NCI-H2227 (cell line): ENCODE measurements at regions not wholly inside any gene's neighbourhood (a gene's known extent, or its start where the extent isn't known, plus 50 kb on each side); places are given as distances from the start of the nearest gene placed in this dataset.

Source experiments
- DNase-seq: peaks from one replicate; lab custom pipeline; 2025; ENCODE audit not compliant: unreplicated experiment; lab: John Stamatoyannopoulos, UW

DNA sequence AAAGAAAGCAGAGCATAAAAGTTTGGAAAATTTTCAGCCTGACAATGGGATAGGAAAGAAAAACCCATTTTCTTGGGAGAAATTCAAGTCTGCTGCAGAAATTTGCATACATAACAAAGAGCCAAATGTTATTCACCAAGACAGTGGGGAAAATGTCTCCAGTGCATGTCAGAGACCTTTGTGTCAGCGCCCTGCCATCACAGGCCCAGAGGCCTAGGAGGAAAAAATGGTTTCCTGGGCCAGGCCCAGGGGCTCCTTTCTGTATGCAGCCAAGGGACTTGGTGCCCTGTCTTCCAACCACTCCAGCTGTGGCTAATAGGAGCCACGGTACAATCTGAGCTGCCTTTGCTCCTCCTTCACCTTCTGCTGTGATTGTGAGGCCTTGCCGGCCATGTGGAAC, 189.1 kb upstream of the PITRM1 start:
- no peak for DNase-seq

- no peak for DNase-seq
These were observed 185.2 kb upstream of the PITRM1 start for GRCh38 chr10:3357737-3358136.

GRCh38 chr10:3355536-3355935, 183.0 kb upstream of the PITRM1 start:
- no peak for DNase-seq

DNA sequence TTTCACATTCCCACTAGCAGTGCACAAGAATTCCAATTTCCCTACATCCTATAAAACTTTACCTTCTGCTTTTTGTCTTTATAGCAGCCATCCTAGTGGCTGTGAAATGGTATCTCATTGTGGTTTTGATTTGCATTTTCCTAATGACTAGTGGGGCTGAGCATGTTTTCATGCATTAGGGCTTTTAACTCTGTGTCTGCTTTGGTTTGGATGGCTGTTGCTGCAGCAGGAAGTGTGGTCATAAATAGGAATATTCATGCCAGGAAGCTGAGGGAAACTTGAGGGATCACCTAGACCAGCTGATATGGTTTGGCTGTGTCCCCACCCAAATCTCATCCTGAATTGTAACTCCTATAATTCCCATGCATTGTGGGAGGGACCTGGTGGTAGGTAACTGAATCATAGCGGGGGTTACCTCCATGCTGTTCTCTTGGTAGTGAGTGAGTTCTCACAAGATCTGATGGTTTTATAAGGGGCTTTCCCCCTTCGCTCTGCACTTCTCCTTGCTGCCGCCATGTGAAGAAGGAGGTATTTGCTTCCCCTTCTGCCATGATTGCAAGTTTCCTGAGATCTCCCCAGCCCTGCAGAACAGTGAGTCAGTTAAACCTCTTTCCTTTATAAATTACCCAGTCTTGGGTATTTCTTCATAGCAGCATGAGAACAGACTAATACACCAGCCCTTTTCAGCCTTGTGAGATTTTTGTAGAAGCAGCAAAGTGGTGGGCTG, 181.8 kb upstream of the PITRM1 start:
- DNase-seq = no peak

GRCh38 chr10:3353235-3353634, 180.7 kb upstream of the PITRM1 start:
- DNase-seq = no peak

DNA sequence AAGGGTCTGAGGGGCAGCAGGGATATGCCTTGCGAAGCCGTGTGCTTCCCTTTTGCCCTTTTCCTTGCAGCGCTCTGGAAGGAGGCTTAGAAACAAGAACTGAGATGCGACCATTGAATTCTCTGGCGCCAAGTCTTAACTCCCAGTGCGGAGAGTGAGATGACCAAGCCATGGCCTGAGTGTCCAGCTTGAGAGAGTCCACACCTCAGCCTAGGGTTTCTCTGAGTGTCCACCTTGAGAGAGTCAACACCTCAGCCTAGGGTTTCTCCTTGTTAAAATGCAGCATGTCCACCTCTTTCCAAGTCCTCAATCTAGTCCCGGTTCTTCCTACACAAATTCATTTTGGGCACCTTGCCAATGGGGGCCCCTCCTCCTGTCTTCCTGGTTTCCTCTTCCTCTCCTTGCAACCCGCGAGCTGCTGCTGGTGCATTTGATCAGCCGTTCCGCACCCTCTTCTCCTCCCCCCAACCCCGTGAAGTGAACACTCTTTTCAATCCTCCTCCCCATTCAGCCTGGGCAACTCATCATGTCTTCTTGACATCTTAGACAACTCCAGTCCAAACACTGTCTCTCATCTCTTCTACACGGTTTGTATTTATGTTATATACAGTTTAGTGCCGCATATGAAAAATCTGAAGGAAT, 178.2 kb upstream of the PITRM1 start:
- DNase-seq = no peak

- no peak for DNase-seq
These were observed 177.6 kb upstream of the PITRM1 start for GRCh38 chr10:3350205-3350604.

DNA sequence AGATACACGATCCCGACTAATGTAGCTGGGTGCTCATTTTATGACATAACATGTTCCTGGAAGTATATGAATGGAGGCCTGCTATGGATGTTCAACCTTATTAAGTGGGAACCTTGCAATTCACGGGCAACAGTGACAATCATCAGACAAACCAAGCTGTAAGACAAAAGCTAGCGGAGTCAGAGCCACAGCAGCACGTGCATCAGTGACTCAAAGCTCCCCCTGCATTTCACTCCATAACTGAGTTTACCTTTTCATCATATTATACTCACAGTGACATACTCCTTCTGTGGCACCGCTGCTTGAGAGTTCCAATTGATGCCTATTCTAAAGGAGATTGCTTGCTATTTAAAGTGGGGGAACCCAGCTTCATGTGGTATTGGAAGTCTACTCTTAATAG, 176.0 kb upstream of the PITRM1 start:
- no peak for DNase-seq

- DNase-seq = no peak
These were observed 175.0 kb upstream of the PITRM1 start for GRCh38 chr10:3347413-3348182.

GRCh38 chr10:3346851-3347250, 174.3 kb upstream of the PITRM1 start:
- DNase-seq = no peak

DNA sequence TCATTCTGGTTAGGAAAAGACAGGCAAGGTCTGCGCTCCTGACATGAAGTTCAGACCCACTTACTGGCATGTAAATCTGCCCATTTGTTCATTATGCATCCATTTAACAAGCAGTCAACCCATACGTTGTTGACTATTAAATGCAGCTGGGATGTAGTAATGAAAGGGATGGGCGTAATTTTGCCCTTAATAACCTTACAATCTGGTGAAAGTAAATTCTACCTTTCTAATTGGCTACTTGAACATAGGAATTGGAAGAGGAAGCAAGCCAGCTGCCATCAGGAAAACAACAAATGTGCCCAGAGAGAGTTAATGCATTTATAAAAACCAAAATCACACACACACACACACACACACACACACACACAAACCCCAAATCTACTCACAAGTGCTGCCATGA, 170.2 kb upstream of the PITRM1 start:
- DNase-seq = no peak

DNA sequence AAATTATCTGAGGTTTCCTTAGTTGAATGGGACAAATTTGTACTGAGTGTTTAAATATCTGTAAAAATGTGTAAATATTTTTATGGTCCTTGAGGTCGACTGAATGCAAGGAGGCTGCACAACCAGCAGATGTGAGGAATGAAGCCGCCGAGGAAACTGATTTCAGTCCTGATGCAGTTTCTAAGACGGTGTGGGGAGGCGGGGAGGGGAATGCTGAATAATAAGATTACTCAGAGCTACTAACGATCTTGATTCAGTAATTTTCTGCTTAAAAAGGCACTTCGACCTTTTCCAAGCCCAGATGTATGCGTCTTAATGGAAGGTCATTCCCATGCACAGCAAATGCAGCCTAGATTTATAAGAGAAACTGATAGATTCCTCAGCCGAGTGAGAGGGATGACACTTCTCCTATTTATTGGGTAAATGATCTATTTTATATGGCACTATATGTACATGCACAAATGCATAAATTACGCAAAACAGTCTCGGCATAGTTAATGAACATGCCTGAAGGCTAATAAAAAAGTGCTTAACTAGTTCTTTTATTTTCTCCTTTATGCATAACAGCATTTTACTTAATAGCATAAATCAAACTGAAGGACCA, 167.6 kb upstream of the PITRM1 start:
- no peak for DNase-seq

DNA sequence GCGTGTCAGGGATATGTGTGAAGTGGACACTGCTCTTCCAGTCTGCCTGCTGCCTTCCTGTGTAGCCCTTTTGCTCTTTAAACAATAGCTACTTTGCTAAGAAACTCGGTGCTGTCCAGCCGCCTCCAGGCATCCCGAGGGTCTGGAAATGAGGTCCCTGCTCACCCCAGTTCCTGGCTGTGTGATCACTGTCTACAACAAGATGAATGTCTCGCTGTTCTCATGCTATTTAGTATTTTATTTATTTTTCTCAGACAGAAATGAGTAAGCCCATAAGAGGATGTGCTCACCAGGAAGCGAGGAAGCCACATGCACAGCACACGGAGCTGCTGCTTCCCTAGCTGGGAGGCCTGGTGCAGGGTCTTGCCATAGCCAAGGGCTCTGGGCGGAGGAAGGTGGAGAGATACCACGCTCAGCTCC, 167.0 kb upstream of the PITRM1 start:
- DNase-seq = no peak

GRCh38 chr10:3339121-3339520, 166.5 kb upstream of the PITRM1 start:
- no peak for DNase-seq

DNA sequence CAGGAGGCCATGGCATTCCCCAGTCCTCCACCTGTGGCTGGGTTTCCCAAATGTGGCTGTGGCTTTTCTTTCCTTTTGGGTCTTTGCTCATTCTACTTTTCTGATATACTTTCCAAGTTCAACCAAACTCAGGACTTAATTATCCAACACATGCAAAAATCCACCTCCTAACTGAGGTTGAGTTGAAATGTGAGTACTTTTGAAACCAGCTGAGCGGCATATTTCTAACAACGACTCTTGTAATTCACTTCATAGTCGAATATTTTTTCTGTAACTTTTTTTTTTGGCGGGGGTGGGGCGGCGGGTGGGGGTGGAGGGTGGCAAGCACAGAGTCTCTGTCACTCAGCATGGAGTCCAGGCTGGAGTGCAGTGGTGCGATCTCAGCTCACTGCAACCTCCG, 165.2 kb upstream of the PITRM1 start:
- DNase-seq = no peak

- DNase-seq = no peak
These were observed 164.2 kb upstream of the PITRM1 start for GRCh38 chr10:3336673-3337293.

GRCh38 chr10:3333426-3333825, 160.8 kb upstream of the PITRM1 start:
- no peak for DNase-seq

DNA sequence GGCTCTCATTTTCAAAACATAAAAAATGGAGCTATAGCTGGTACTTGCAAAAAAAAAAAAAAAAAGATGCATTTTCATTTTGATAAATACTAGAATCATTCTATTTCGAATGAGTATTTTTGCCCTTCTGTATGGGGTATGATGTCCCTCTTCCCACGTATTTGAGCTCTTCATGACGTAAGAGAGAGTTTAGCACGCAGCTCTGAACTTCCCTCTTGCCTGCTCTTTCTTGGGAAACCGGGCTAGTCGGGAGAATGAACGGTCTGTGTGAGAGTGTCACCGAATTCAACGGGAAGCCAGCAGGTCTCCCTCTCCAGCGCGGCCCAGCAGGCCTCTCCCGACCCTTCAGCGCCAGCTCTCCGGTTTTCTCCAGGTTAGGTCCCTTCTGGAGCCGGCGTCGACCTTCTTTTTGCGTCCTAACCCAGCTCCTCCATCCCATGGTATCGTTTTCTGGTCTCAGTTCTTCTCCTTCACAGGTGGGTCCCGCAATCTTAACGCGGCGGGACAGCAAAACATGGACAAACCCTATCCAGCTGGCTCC, 159.2 kb upstream of the PITRM1 start:
- peak; percentile 37 for DNase-seq

DNA sequence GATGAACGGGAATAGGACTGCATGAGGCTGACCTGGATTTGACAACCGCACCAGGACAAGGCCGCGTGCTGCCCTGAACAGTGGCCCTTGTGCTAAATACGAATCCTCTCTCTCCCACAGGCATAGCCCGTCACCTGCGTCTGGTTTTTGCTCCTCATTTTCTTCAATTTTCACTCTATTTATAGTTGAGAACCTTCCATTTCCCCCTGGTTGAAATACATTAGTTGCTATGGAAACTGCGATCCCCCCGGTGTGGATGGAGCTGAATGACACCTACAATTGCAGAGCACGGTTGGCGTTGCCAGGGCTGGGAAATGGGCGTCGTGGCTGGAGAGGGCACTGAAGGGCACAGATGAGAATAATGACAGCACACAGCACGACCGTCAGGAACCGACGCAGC, 158.6 kb upstream of the PITRM1 start:
- peak; percentile 87 for DNase-seq

DNA sequence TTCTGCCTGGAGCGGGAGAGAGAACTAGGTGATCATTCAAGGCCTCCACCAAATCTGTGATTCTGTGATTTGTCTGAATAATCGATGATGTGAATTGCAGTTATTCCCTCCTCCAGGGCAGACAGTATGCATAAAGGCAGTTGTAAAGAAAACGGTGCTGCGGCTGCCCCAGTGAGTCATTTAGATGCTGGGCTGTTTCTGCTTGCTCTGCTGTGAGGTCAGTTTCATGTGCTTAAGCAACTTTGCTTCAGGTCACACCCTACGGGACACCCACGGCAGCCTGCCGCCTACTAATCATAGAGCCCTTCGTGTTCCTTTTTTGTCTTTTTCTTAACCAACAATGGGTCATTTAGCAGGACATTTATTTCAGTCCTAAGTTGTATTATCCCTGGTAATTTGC, 158.1 kb upstream of the PITRM1 start:
- no peak for DNase-seq
